ENCODE measurements at regions not wholly inside any gene's neighbourhood (a gene's known extent, or its start where the extent isn't known, plus 50 kb on each side); places are given as distances from the start of the nearest gene placed in this dataset.

DNA sequence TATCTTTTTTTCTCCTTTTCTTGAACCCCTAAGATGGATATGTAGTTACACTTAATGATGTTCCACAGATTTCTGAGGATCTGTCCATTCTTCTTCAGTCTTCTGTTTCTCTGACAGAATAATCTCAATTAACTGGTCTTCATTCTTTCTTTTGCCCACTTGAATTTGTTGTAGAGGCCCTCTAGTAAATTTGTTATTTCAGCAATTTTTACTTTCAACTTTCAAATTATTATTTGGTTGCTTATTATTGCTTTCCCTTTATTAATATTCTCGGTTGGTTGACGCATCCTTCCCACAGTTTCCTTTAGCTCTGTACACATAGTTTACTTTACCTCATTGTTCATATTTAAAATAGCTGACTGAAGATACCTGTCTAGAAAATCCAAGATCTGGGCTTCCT, 1013.7 kb upstream of the CNTN5 start:
- Histone ChIP-seq H3K4me1 (ENCODE audit: control insufficient read depth, low read depth, low read length) (no peaks in the 10 kb centered on the region), H2BK5ac (ENCODE audit: low read length) (no peak overlapping the region), H3K18ac (ENCODE audit: low read length) (no peak overlapping the region), H3K4ac (ENCODE audit: low read depth, low read length) (no peak overlapping the region), H3K79me1 (ENCODE audit: low read length) (no peaks in the 10 kb centered on the region), H2AK5ac (ENCODE audit: low read length) (no peak overlapping the region), H3K27me3 (ENCODE audit: insufficient read depth, low read length, poor library complexity) (no peaks in the 10 kb centered on the region), H3K9ac (ENCODE audit: low read length) (no peak overlapping the region), H3K23ac (ENCODE audit: low read length) (no peak overlapping the region), H4K8ac (ENCODE audit: low read depth, low read length) (no peak overlapping the region), H3K4me3 (ENCODE audit: low read length) (no peak overlapping the region), H4K5ac (ENCODE audit: low read length) (no peak overlapping the region), H2BK120ac (ENCODE audit: low read depth, low read length) (no peak overlapping the region), H3K79me2 (ENCODE audit: control insufficient read depth, insufficient read depth, low read length) (no peaks in the 10 kb centered on the region), H2BK15ac (replicated peaks; ENCODE audit: low read depth) (no peak overlapping the region), H3K27ac (ENCODE audit: low read depth, low read length) (no peak overlapping the region), H3K36me3 (ENCODE audit: control insufficient read depth, insufficient read depth, low read length) (no peaks in the 10 kb centered on the region), H3K4me2 (ENCODE audit: low read length) (no peak overlapping the region), H3K56ac (ENCODE audit: low read length) (no peak overlapping the region)
- DNase-seq = no peak
- no CpG with 5 or more reads among the region's 2 CpGs for WGBS (ENCODE audit: extremely low coverage, insufficient coverage, low lambda C conversion rate)

DNA sequence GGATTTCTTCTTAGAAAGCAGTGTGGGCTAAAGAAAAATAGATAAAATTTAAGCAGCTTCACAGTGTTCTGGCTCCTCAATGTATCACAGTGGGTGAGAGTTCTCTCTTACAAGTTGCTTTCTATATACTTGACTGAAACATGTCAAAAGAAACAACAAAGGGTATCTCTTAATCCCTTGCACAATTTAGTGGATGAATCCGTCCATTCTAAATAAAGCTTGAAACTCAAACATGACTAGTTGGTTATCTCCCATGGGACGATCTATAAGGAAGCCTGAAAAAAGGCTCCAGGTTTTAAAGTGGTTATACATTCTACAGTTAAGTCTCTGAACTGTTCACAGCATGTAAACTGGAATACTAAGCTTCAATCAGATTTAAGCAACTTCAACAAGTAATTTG, 993.1 kb upstream of the CNTN5 start:
- Histone ChIP-seq H2BK15ac (replicated peaks; ENCODE audit: low read depth) (no peak overlapping the region), H3K4ac (ENCODE audit: low read depth, low read length) (no peak overlapping the region), H3K27me3 (ENCODE audit: insufficient read depth, low read length, poor library complexity) (no peaks in the 10 kb centered on the region), H3K9ac (ENCODE audit: low read length) (no peak overlapping the region), H2BK5ac (ENCODE audit: low read length) (no peak overlapping the region), H3K79me2 (ENCODE audit: control insufficient read depth, insufficient read depth, low read length) (no peaks in the 10 kb centered on the region), H2BK120ac (ENCODE audit: low read depth, low read length) (no peak overlapping the region), H4K5ac (ENCODE audit: low read length) (no peak overlapping the region), H3K79me1 (ENCODE audit: low read length) (no peaks in the 10 kb centered on the region), H3K4me2 (ENCODE audit: low read length) (no peak overlapping the region), H2AK5ac (ENCODE audit: low read length) (no peak overlapping the region), H3K4me1 (ENCODE audit: control insufficient read depth, low read depth, low read length) (no peaks in the 10 kb centered on the region), H3K18ac (ENCODE audit: low read length) (no peak overlapping the region), H3K4me3 (ENCODE audit: low read length) (no peak overlapping the region), H3K27ac (ENCODE audit: low read depth, low read length) (no peak overlapping the region), H3K23ac (ENCODE audit: low read length) (no peak overlapping the region), H4K8ac (ENCODE audit: low read depth, low read length) (no peak overlapping the region), H3K36me3 (ENCODE audit: control insufficient read depth, insufficient read depth, low read length) (no peaks in the 10 kb centered on the region), H3K56ac (ENCODE audit: low read length) (no peak overlapping the region)
- WGBS (ENCODE audit: extremely low coverage, insufficient coverage, low lambda C conversion rate) = no CpG with 5 or more reads among the region's 2 CpGs
- DNase-seq = no peak

DNA sequence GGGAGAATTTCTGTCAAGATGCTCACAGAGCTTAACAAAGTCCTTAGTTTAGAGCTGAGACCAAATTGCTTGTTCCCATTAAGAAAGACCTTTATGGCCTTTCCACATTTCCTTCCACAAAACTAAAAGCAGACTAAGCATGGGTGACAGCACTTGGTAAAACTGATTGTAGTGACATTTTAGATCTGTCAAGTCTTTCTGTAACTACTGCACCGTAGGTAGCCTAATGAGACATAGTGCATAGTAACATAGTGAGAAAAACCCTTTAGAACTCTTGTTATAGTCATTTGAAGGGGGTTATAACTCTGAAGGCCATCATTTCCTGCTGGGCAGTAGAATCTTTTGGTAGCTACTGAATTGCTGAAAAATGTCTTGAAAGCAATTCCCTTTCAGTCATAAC, 990.9 kb upstream of the CNTN5 start:
- Histone ChIP-seq H3K23ac (ENCODE audit: low read length) (no peak overlapping the region), H3K79me2 (ENCODE audit: control insufficient read depth, insufficient read depth, low read length) (no peaks in the 10 kb centered on the region), H3K4me2 (ENCODE audit: low read length) (no peak overlapping the region), H3K56ac (ENCODE audit: low read length) (no peak overlapping the region), H2BK15ac (replicated peaks; ENCODE audit: low read depth) (no peak overlapping the region), H3K9ac (ENCODE audit: low read length) (no peak overlapping the region), H2AK5ac (ENCODE audit: low read length) (no peak overlapping the region), H3K36me3 (ENCODE audit: control insufficient read depth, insufficient read depth, low read length) (no peaks in the 10 kb centered on the region), H3K27me3 (ENCODE audit: insufficient read depth, low read length, poor library complexity) (no peaks in the 10 kb centered on the region), H3K27ac (ENCODE audit: low read depth, low read length) (no peak overlapping the region), H2BK5ac (ENCODE audit: low read length) (no peak overlapping the region), H3K4me3 (ENCODE audit: low read length) (no peak overlapping the region), H4K8ac (ENCODE audit: low read depth, low read length) (no peak overlapping the region), H3K4me1 (ENCODE audit: control insufficient read depth, low read depth, low read length) (no peaks in the 10 kb centered on the region), H2BK120ac (ENCODE audit: low read depth, low read length) (no peak overlapping the region), H3K18ac (ENCODE audit: low read length) (no peak overlapping the region), H3K4ac (ENCODE audit: low read depth, low read length) (no peak overlapping the region), H3K79me1 (ENCODE audit: low read length) (no peaks in the 10 kb centered on the region), H4K5ac (ENCODE audit: low read length) (no peak overlapping the region)
- DNase-seq = no peak
- WGBS (ENCODE audit: extremely low coverage, insufficient coverage, low lambda C conversion rate) = no CpG with 5 or more reads among the region's 1 CpG

DNA sequence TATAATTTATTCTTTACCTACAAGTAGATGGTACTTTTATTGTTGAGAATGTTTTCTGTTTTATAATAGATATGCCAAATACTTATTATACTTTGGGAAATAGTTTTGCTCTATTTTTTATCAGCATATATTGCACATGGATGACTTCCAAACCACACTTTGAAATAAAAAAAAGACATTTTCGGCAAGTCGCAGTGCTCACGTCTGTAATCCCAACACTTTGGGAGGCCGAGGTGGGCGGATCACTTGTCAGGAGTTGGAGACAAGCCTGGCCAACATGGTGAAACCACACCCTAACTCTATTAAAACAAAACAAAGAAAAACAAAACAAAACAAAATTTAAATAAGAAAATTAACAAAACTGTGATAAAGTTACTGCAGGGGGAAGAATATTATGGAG, 983.9 kb upstream of the CNTN5 start:
- Histone ChIP-seq H3K4me3 (ENCODE audit: low read length) (no peak overlapping the region), H3K79me1 (ENCODE audit: low read length) (no peaks in the 10 kb centered on the region), H2BK120ac (ENCODE audit: low read depth, low read length) (no peak overlapping the region), H3K4me2 (ENCODE audit: low read length) (no peak overlapping the region), H3K9ac (ENCODE audit: low read length) (no peak overlapping the region), H3K36me3 (ENCODE audit: control insufficient read depth, insufficient read depth, low read length) (no peaks in the 10 kb centered on the region), H4K5ac (ENCODE audit: low read length) (no peak overlapping the region), H3K56ac (ENCODE audit: low read length) (no peak overlapping the region), H3K4me1 (ENCODE audit: control insufficient read depth, low read depth, low read length) (no peaks in the 10 kb centered on the region), H3K4ac (ENCODE audit: low read depth, low read length) (no peak overlapping the region), H3K23ac (ENCODE audit: low read length) (no peak overlapping the region), H3K18ac (ENCODE audit: low read length) (no peak overlapping the region), H3K79me2 (ENCODE audit: control insufficient read depth, insufficient read depth, low read length) (no peaks in the 10 kb centered on the region), H3K27me3 (ENCODE audit: insufficient read depth, low read length, poor library complexity) (no peaks in the 10 kb centered on the region), H4K8ac (ENCODE audit: low read depth, low read length) (no peak overlapping the region), H2BK15ac (replicated peaks; ENCODE audit: low read depth) (no peak overlapping the region), H2BK5ac (ENCODE audit: low read length) (no peak overlapping the region), H2AK5ac (ENCODE audit: low read length) (no peak overlapping the region), H3K27ac (ENCODE audit: low read depth, low read length) (no peak overlapping the region)
- WGBS (ENCODE audit: extremely low coverage, insufficient coverage, low lambda C conversion rate) = no CpG with 5 or more reads among the region's 5 CpGs
- no peak for DNase-seq

DNA sequence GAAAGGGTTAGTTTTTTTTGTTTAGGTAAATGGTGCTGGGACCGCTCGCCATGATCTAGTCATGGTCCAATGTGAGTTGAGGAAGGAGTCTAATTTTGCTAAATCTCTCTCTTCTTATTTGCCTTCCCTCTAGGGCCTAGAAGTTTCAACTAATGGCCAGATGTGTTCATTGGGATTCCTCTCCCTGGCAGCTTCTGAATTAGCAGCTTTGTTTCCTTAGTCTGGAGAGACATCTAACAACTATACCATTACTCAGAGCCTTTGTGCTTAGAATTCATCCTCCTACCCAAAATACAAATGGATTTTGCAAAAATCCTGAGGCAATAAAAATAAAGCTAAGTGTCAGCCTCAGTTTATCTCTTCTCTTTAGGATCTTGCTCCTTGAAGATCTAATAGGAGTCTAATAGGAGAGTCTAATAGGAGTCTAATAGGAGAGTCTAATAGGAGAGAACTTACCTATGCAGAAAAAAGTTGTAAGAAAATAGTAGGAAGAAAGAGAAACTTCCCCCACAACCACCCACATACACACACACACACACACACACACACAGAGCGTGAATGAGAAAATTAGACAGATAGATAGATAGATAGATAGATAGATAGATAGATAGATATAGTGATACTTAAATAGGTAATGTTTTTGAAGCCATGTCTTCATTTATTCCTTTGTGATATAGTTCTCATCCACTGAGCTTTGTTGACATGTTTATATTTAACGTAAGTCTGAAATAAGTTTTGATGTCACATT, 980.5 kb upstream of the CNTN5 start:
- WGBS (ENCODE audit: extremely low coverage, insufficient coverage, low lambda C conversion rate) = no CpG with 5 or more reads among the region's 4 CpGs
- H3K4me3 ChIP-seq (ENCODE audit: low read length) = no peak overlapping the region
- no peaks in the 10 kb centered on the region for H3K27me3 ChIP-seq (ENCODE audit: insufficient read depth, low read length, poor library complexity)
- H4K8ac ChIP-seq (ENCODE audit: low read depth, low read length) = no peak overlapping the region
- H4K5ac ChIP-seq (ENCODE audit: low read length) = no peak overlapping the region
- no peak overlapping the region for H3K9ac ChIP-seq (ENCODE audit: low read length)
- H3K4ac ChIP-seq (ENCODE audit: low read depth, low read length) = no peak overlapping the region
- no peak overlapping the region for H2BK5ac ChIP-seq (ENCODE audit: low read length)
- DNase-seq = no peak
- H3K4me2 ChIP-seq (ENCODE audit: low read length) = no peak overlapping the region
- no peak overlapping the region for H3K23ac ChIP-seq (ENCODE audit: low read length)
- no peaks in the 10 kb centered on the region for H3K79me2 ChIP-seq (ENCODE audit: control insufficient read depth, insufficient read depth, low read length)
- no peaks in the 10 kb centered on the region for H3K36me3 ChIP-seq (ENCODE audit: control insufficient read depth, insufficient read depth, low read length)
- no peak overlapping the region for H3K27ac ChIP-seq (ENCODE audit: low read depth, low read length)
- H3K79me1 ChIP-seq (ENCODE audit: low read length) = no peaks in the 10 kb centered on the region
- no peak overlapping the region for H2AK5ac ChIP-seq (ENCODE audit: low read length)
- H2BK15ac ChIP-seq (replicated peaks; ENCODE audit: low read depth) = no peak overlapping the region
- H3K4me1 ChIP-seq (ENCODE audit: control insufficient read depth, low read depth, low read length) = no peaks in the 10 kb centered on the region
- H3K56ac ChIP-seq (ENCODE audit: low read length) = no peak overlapping the region
- H3K18ac ChIP-seq (ENCODE audit: low read length) = no peak overlapping the region
- no peak overlapping the region for H2BK120ac ChIP-seq (ENCODE audit: low read depth, low read length)

DNA sequence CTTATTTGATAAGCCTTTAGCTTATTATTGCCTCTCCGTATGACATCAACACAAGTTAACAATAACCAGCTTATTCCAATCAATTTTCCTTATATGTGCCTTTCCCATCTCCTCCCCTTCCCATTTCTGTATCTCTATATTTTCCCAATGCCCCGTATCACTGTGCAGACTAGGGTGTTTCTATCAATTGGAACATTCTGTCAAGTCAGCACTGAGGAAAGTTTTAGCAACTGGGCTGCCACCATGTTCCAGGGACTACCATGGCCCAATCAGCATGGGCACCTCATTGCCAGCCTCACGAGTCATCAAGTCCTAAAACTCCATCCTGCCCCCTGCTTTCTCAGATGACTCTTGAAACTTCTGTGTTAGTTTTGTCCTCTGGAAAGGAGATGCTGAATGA, 973.1 kb upstream of the CNTN5 start:
- Histone ChIP-seq H3K36me3 (ENCODE audit: control insufficient read depth, insufficient read depth, low read length) (no peaks in the 10 kb centered on the region), H3K23ac (ENCODE audit: low read length) (no peak overlapping the region), H3K4me1 (ENCODE audit: control insufficient read depth, low read depth, low read length) (no peaks in the 10 kb centered on the region), H3K56ac (ENCODE audit: low read length) (no peak overlapping the region), H2BK5ac (ENCODE audit: low read length) (no peak overlapping the region), H3K27me3 (ENCODE audit: insufficient read depth, low read length, poor library complexity) (no peaks in the 10 kb centered on the region), H3K27ac (ENCODE audit: low read depth, low read length) (no peak overlapping the region), H4K5ac (ENCODE audit: low read length) (no peak overlapping the region), H3K4me3 (ENCODE audit: low read length) (no peak overlapping the region), H2BK120ac (ENCODE audit: low read depth, low read length) (no peak overlapping the region), H3K18ac (ENCODE audit: low read length) (no peak overlapping the region), H3K79me2 (ENCODE audit: control insufficient read depth, insufficient read depth, low read length) (no peaks in the 10 kb centered on the region), H3K4ac (ENCODE audit: low read depth, low read length) (no peak overlapping the region), H2BK15ac (replicated peaks; ENCODE audit: low read depth) (no peak overlapping the region), H3K4me2 (ENCODE audit: low read length) (no peak overlapping the region), H4K8ac (ENCODE audit: low read depth, low read length) (no peak overlapping the region), H2AK5ac (ENCODE audit: low read length) (no peak overlapping the region), H3K79me1 (ENCODE audit: low read length) (no peaks in the 10 kb centered on the region), H3K9ac (ENCODE audit: low read length) (no peak overlapping the region)
- DNase-seq = no peak
- WGBS (ENCODE audit: extremely low coverage, insufficient coverage, low lambda C conversion rate) = no CpG with 5 or more reads among the region's 3 CpGs

Measured in mesendoderm (in vitro differentiated cells).